Keratinocyte (primary cell): ENCODE measurements at regions not wholly inside any gene's neighbourhood (a gene's known extent, or its start where the extent isn't known, plus 50 kb on each side); places are given as distances from the start of the nearest gene placed in this dataset.

ENCODE experiments used
- CTCF ChIP-seq, 3 experiments: IDR thresholded peaks in 1 of 3; conservative IDR thresholded peaks in 1 of 3; optimal IDR thresholded peaks in 1 of 3; 2 replicates in 2 of 3; 3 replicates in 1 of 3; pipeline versions ENCODE3 to v1.5.1; 2011; ENCODE audit warnings: low read length in 3 of 3, mild to moderate bottlenecking in 3 of 3, moderate library complexity in 2 of 3, control low read depth in 1 of 3, inconsistent platforms in 1 of 3; ENCODE audit not compliant: insufficient read depth in 2 of 3; ENCODE audit errors: extremely low read depth in 1 of 3
- EZH2 ChIP-seq: IDR thresholded peaks from one replicate; pipeline ENCODE4 v1.6.1; 2012; ENCODE audit warnings: inconsistent platforms, mild to moderate bottlenecking, low read length, moderate library complexity

GRCh38 chr6:6405031-6405430 lies 84.6 kb upstream of the F13A1 start:
- TF ChIP-seq CTCF (optimal IDR thresholded peaks at IDR 0.05 in 1 of 3, IDR thresholded peaks at IDR 0.05 in 1 of 3, conservative IDR thresholded peaks at IDR 0.05 in 1 of 3; ENCODE audit: extremely low read depth in 1 of 3, insufficient read depth in 2 of 3, low read length in 3 of 3) = no peak
- TF ChIP-seq EZH2 = no peak
